CD4-positive, alpha-beta T cell (primary cell): ENCODE measurements at regions not wholly inside any gene's neighbourhood (a gene's known extent, or its start where the extent isn't known, plus 50 kb on each side); places are given as distances from the start of the nearest gene placed in this dataset.

Source experiments
- ATAC-seq: fragments of 200-7000 bp; cut with Tn5 transposase; one replicate; pipeline ENCODE4 v1.10.0; 2022; ENCODE audit warnings: mild to moderate bottlenecking; ENCODE audit not compliant: poor library complexity
- CTCF ChIA-PET: fragments of 350-600 bp; sonication (Branson Sonifier 250); formaldehyde crosslinking; loops from one replicate; lab custom pipeline; 2021; ENCODE audit warnings: antibody characterized with exemption, inconsistent platforms; lab: Charles Lee
- POLR2A ChIA-PET: fragments of 350-600 bp; sonication (Branson Sonifier 250); formaldehyde crosslinking; loops from one replicate; lab custom pipeline; 2021; ENCODE audit warnings: antibody characterized with exemption, inconsistent platforms; lab: Charles Lee
- DNase-seq, 14 experiments: peaks; one replicate each; pipeline ENCODE4 v3.0.0-alpha.2; 2013 to 2020; ENCODE audit warnings: mixed read lengths in 2 of 14
- H3K27ac ChIP-seq, 2 donors: one replicate each; pipeline versions ENCODE4 v1.5.1 to v1.7.0; 2013; ENCODE audit warnings: low read length in 2 of 2, low read depth in 1 of 2, mild to moderate bottlenecking in 1 of 2
- H3K27me3 ChIP-seq, 2 experiments: 1 replicate in 1 of 2; 2 replicates in 1 of 2; pipeline versions ENCODE4 v1.6.1 to v1.7.0; 2013; ENCODE audit warnings: low read length in 2 of 2, control low read depth in 1 of 2, mild to moderate bottlenecking in 1 of 2, moderate library complexity in 1 of 2; ENCODE audit not compliant: insufficient read depth in 2 of 2, control insufficient read depth in 1 of 2
- H3K36me3 ChIP-seq: one replicate; pipeline ENCODE4 v1.6.1; 2013; ENCODE audit warnings: low read length, control low read depth; ENCODE audit not compliant: insufficient read depth
- H3K4me1 ChIP-seq: one replicate; pipeline ENCODE4 v1.6.1; 2013; ENCODE audit warnings: low read length, control low read depth; ENCODE audit not compliant: insufficient read depth
- H3K4me3 ChIP-seq: one replicate; pipeline ENCODE4 v1.5.1; 2013; ENCODE audit warnings: mild to moderate bottlenecking, low read length, moderate library complexity
- H3K9me3 ChIP-seq, 2 experiments: 1 replicate in 1 of 2; 2 replicates in 1 of 2; pipeline versions ENCODE4 v1.6.1 to v1.7.0; 2013; ENCODE audit warnings: low read length in 2 of 2, mild to moderate bottlenecking in 2 of 2, control low read depth in 1 of 2, moderate library complexity in 1 of 2; ENCODE audit not compliant: control insufficient read depth in 1 of 2, insufficient read depth in 1 of 2
- H3K27ac Mint-ChIP-seq: one replicate; pipeline ENCODE4 v1.8.0; 2020; ENCODE audit warnings: mixed read lengths
- H3K27me3 Mint-ChIP-seq: one replicate; pipeline ENCODE4 v1.8.0; 2021; ENCODE audit warnings: mixed read lengths
- H3K36me3 Mint-ChIP-seq: one replicate; pipeline ENCODE4 v1.8.0; 2021; ENCODE audit warnings: low read depth, mixed read lengths
- H3K4me1 Mint-ChIP-seq: one replicate; pipeline ENCODE4 v1.8.0; 2021; ENCODE audit warnings: low read depth, mixed read lengths
- H3K4me3 Mint-ChIP-seq: one replicate; pipeline ENCODE4 v1.8.0; 2020; ENCODE audit warnings: mild to moderate bottlenecking, mixed read lengths
- H3K9me3 Mint-ChIP-seq: one replicate; pipeline ENCODE4 v1.8.0; 2020; ENCODE audit warnings: mixed read lengths
- CTCF ChIP-seq: fragments of 200-600 bp; IDR thresholded peaks from one replicate; pipeline ENCODE4 v1.8.0; 2022; ENCODE audit warnings: antibody characterized with exemption, mild to moderate bottlenecking
- intact Hi-C, 2 experiments: fragments of 100-400 bp; cut with DNase I in 1 of 2; cut with micrococcal nuclease in 1 of 2; formaldehyde crosslinking; loops; one replicate each; pipeline versions ENCODE4 v1.15.1 to v1.9.0; 2023 to 2025; cut with DNase I, micrococcal nuclease

- no peak overlapping the region for H3K4me3 Mint-ChIP-seq
- DNase-seq: no peak
- H3K27me3 Mint-ChIP-seq: peaks cover 25% of the 10 kb centered on the region
- H3K36me3 Mint-ChIP-seq: no peaks in the 10 kb centered on the region
- H3K27ac ChIP-seq: no peak overlapping the region
- no peak for TF ChIP-seq CTCF
- no peaks in the 10 kb centered on the region for H3K4me1 Mint-ChIP-seq
- no peaks in the 10 kb centered on the region for H3K9me3 ChIP-seq
- ChIA-PET POLR2A (no interaction called here), CTCF (no interaction called here)
- H3K27me3 ChIP-seq: peaks cover 0 to 5% of the 10 kb centered on the region in 2 experiments
- no peaks in the 10 kb centered on the region for H3K36me3 ChIP-seq
- no peak for ATAC-seq
- H3K4me3 ChIP-seq: no peak overlapping the region
- H3K27ac Mint-ChIP-seq: no peak overlapping the region
- no peaks in the 10 kb centered on the region for H3K4me1 ChIP-seq
- no peaks in the 10 kb centered on the region for H3K9me3 Mint-ChIP-seq
- intact Hi-C loops: no loop called here
Measured at GRCh38 chr13:78722700-78723099, 63.7 kb upstream of the OBI1 start.

DNA sequence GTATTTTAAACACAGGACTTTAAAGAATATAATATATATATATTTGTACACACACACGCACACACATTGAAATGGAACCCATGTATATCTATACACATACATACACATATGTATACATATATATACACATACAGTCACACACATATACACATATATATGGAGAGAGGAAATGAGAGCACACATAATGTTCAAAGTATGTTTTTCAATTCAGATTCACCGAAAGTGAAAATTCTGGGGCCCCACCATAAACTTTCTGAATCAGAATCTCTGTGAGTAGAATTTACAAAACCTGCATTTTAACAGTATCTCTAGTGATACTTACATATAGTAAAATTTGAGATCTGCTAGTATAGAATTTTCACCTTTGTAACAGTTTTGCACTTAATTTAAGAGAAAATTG lies 60.4 kb upstream of the OBI1 start:
- POLR2A ChIA-PET: no interaction called here
- no peaks in the 10 kb centered on the region for H3K9me3 Mint-ChIP-seq
- H3K36me3 Mint-ChIP-seq: no peaks in the 10 kb centered on the region
- CTCF ChIA-PET: no interaction called here
- H3K4me1 Mint-ChIP-seq: no peaks in the 10 kb centered on the region
- H3K27ac Mint-ChIP-seq: no peak overlapping the region
- no peak overlapping the region for H3K27ac ChIP-seq
- H3K9me3 ChIP-seq: no peaks in the 10 kb centered on the region
- H3K4me3 ChIP-seq: no peak overlapping the region
- no peaks in the 10 kb centered on the region for H3K4me1 ChIP-seq
- DNase-seq (no peak), ATAC-seq (no peak)
- no peak for TF ChIP-seq CTCF
- intact Hi-C loops: no loop called here
- H3K27me3 ChIP-seq: peaks cover 0 to 5% of the 10 kb centered on the region in 2 experiments
- H3K27me3 Mint-ChIP-seq: peaks cover 19% of the 10 kb centered on the region
- no peak overlapping the region for H3K4me3 Mint-ChIP-seq
- no peaks in the 10 kb centered on the region for H3K36me3 ChIP-seq

GRCh38 chr13:78714717-78715116 lies 55.8 kb upstream of the OBI1 start:
- peaks cover 16% of the 10 kb centered on the region for H3K27me3 Mint-ChIP-seq

More at GRCh38 chr13:78714717-78715116, 55.8 kb upstream of the OBI1 start:
- Histone ChIP-seq H3K27ac (no peak overlapping the region), H3K27me3 (peaks cover 0 to under 1% of the 10 kb centered on the region in 2 experiments), H3K4me3 (no peak overlapping the region), H3K9me3 (no peaks in the 10 kb centered on the region), H3K36me3 (no peaks in the 10 kb centered on the region), H3K4me1 (no peaks in the 10 kb centered on the region)
- TF ChIP-seq CTCF: no peak
- ChIA-PET POLR2A (no interaction called here), CTCF (no interaction called here)
- ATAC-seq (no peak), DNase-seq (no peak)
- H3K9me3 Mint-ChIP-seq: no peaks in the 10 kb centered on the region
- intact Hi-C loops: no loop called here
- H3K4me3 Mint-ChIP-seq: no peak overlapping the region
- no peaks in the 10 kb centered on the region for H3K4me1 Mint-ChIP-seq
- H3K27ac Mint-ChIP-seq: no peak overlapping the region
- H3K36me3 Mint-ChIP-seq: no peaks in the 10 kb centered on the region
